Astrocyte (in vitro differentiated cells and primary cell): ENCODE measurements at regions not wholly inside any gene's neighbourhood (a gene's known extent, or its start where the extent isn't known, plus 50 kb on each side); places are given as distances from the start of the nearest gene placed in this dataset.

Source experiments
- DNase-seq: peaks from one replicate; pipeline ENCODE4 v3.0.0-alpha.2; 2010; ENCODE audit warnings: low read depth
- FAIRE-seq: peaks from 2 replicates; lab custom pipeline; 2011; peaks lifted over from hg19 to GRCh38; lab: Jason Lieb, UNC
- H2AFZ ChIP-seq: 2 replicates; pipeline ENCODE4 v1.6.0; 2012; ENCODE audit warnings: low read depth, low read length, inconsistent platforms
- H3K27ac ChIP-seq: 2 replicates; pipeline ENCODE4 v1.5.1; 2011; ENCODE audit warnings: low read depth, low read length, inconsistent platforms
- H3K27me3 ChIP-seq: 2 replicates; pipeline ENCODE4 v1.6.0; 2011; ENCODE audit warnings: low read length, inconsistent platforms; ENCODE audit not compliant: insufficient read depth
- H3K36me3 ChIP-seq: 2 replicates; pipeline ENCODE4 v1.5.1; 2011; ENCODE audit warnings: low read length, inconsistent platforms; ENCODE audit not compliant: insufficient read depth
- H3K4me1 ChIP-seq: 2 replicates; pipeline ENCODE4 v1.5.1; 2011; ENCODE audit warnings: low read length, inconsistent platforms; ENCODE audit not compliant: insufficient read depth
- H3K4me2 ChIP-seq: 2 replicates; pipeline ENCODE4 v1.6.0; 2012; ENCODE audit warnings: low read length, inconsistent platforms
- H3K4me3 ChIP-seq: 2 replicates; pipeline ENCODE4 v1.5.1; 2011; ENCODE audit warnings: low read depth, mild to moderate bottlenecking, low read length, inconsistent platforms; ENCODE audit not compliant: insufficient read depth
- H3K79me2 ChIP-seq: 2 replicates; pipeline ENCODE4 v1.6.0; 2012; ENCODE audit warnings: mild to moderate bottlenecking, low read length, inconsistent platforms; ENCODE audit not compliant: insufficient read depth
- H3K9ac ChIP-seq: 2 replicates; pipeline ENCODE4 v1.6.0; 2012; ENCODE audit warnings: mild to moderate bottlenecking, low read length, inconsistent platforms
- H3K9me3 ChIP-seq: 2 replicates; pipeline ENCODE4 v1.5.1; 2012; ENCODE audit warnings: low read depth, mild to moderate bottlenecking, low read length, inconsistent platforms; ENCODE audit not compliant: insufficient read depth
- H4K20me1 ChIP-seq: 2 replicates; pipeline ENCODE4 v1.6.0; 2012; ENCODE audit warnings: low read length, inconsistent platforms; ENCODE audit not compliant: insufficient read depth
- H3K27ac Mint-ChIP-seq: one replicate; pipeline ENCODE4 v1.8.0; 2021; ENCODE audit warnings: mild to moderate bottlenecking, mixed read lengths; ENCODE audit not compliant: unreplicated experiment
- H3K27me3 Mint-ChIP-seq: one replicate; pipeline ENCODE4 v1.8.0; 2021; ENCODE audit warnings: low read depth, mixed read lengths; ENCODE audit not compliant: unreplicated experiment
- H3K36me3 Mint-ChIP-seq: one replicate; pipeline ENCODE4 v1.8.0; 2021; ENCODE audit warnings: low read depth, mixed read lengths; ENCODE audit not compliant: unreplicated experiment
- H3K4me1 Mint-ChIP-seq: one replicate; pipeline ENCODE4 v1.8.0; 2021; ENCODE audit warnings: low read depth, mixed read lengths; ENCODE audit not compliant: unreplicated experiment
- H3K4me3 Mint-ChIP-seq: one replicate; pipeline ENCODE4 v1.8.0; 2021; ENCODE audit warnings: mild to moderate bottlenecking, moderate library complexity, mixed read lengths; ENCODE audit not compliant: unreplicated experiment
- H3K9me3 Mint-ChIP-seq: one replicate; pipeline ENCODE4 v1.8.0; 2021; ENCODE audit warnings: mild to moderate bottlenecking, mixed read lengths; ENCODE audit not compliant: unreplicated experiment
- CTCF ChIP-seq: IDR thresholded peaks from 2 replicates; pipeline ENCODE4 v1.5.1; 2011; ENCODE audit warnings: low read depth, mild to moderate bottlenecking, inconsistent platforms, low read length, moderate library complexity; ENCODE audit not compliant: insufficient read depth
- EZH2 ChIP-seq: IDR thresholded peaks from 2 replicates; pipeline ENCODE4 v1.6.1; 2012; ENCODE audit warnings: mild to moderate bottlenecking, low read length, inconsistent platforms; ENCODE audit not compliant: insufficient read depth

- Histone ChIP-seq H3K27ac (no peak overlapping the region), H3K79me2 (no peaks in the 10 kb centered on the region), H3K9ac (no peak overlapping the region), H3K4me3 (no peak overlapping the region), H3K27me3 (no peaks in the 10 kb centered on the region), H4K20me1 (no peaks in the 10 kb centered on the region), H2AFZ (no peak overlapping the region), H3K4me1 (no peaks in the 10 kb centered on the region), H3K36me3 (no peaks in the 10 kb centered on the region), H3K9me3 (no peaks in the 10 kb centered on the region), H3K4me2 (no peak overlapping the region)
- Mint-ChIP-seq H3K9me3 (no peaks in the 10 kb centered on the region), H3K27ac (no peak overlapping the region), H3K4me1 (no peaks in the 10 kb centered on the region), H3K27me3 (peaks cover 3% of the 10 kb centered on the region), H3K4me3 (no peak overlapping the region), H3K36me3 (no peaks in the 10 kb centered on the region)
- TF ChIP-seq CTCF (no peak), EZH2 (no peak)
- DNase-seq (peak; percentile 15), FAIRE-seq (no peak)
Observed at GRCh38 chr5:167507463-167508233, 783.8 kb upstream of the WWC1 start.

GRCh38 chr5:167509076-167509475, 782.4 kb upstream of the WWC1 start:
- no peaks in the 10 kb centered on the region for H3K4me1 Mint-ChIP-seq

More at GRCh38 chr5:167509076-167509475, 782.4 kb upstream of the WWC1 start:
- Histone ChIP-seq H3K27me3 (no peaks in the 10 kb centered on the region), H3K27ac (no peak overlapping the region), H3K9me3 (no peaks in the 10 kb centered on the region), H2AFZ (no peak overlapping the region), H3K79me2 (no peaks in the 10 kb centered on the region), H4K20me1 (no peaks in the 10 kb centered on the region), H3K4me2 (no peak overlapping the region), H3K4me3 (no peak overlapping the region), H3K4me1 (no peaks in the 10 kb centered on the region), H3K36me3 (no peaks in the 10 kb centered on the region), H3K9ac (no peak overlapping the region)
- FAIRE-seq: no peak
- Mint-ChIP-seq H3K27ac (no peak overlapping the region), H3K9me3 (no peaks in the 10 kb centered on the region), H3K4me3 (no peak overlapping the region), H3K27me3 (peaks cover 3% of the 10 kb centered on the region), H3K36me3 (no peaks in the 10 kb centered on the region)
- no peak for TF ChIP-seq EZH2
- TF ChIP-seq CTCF: no peak
- peak; percentile 5 for DNase-seq
